GM21381 (cell line): ENCODE measurements at regions not wholly inside any gene's neighbourhood (a gene's known extent, or its start where the extent isn't known, plus 50 kb on each side); places are given as distances from the start of the nearest gene placed in this dataset.
"Not testable (repeated sequence)": the region's sequence is repeated elsewhere in the genome, so short reads cannot be mapped to it uniquely, and the experiment has no call there.

ENCODE experiments used
- ATAC-seq: cut with Tn5 transposase; IDR thresholded peaks from one replicate; pipeline ENCODE4 v1.9.1; 2021; ENCODE audit warnings: mild to moderate bottlenecking, moderate library complexity; ENCODE audit not compliant: unreplicated experiment

- no peak for ATAC-seq
Measured at GRCh38 chr16:7871371-7871770, 538.7 kb downstream of the RBFOX1 start.

DNA sequence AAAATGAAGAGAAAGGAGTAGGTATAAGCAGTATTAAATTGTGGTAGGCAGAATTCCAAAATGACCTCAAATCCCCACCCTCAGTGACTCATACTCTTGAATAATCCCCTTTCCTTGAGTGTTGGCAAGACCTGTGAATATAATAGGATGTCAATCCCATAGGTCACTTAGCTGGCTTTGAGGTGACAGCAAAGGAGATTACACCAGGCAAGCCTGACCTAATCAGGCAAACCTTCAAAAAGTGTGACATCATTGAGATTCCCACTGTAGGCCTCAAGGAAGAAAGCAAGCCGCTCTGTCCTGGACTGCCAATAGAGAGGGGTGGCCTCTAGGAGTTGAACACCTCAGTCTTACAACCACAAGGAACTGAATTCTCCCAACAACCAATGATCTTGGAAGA, 535.2 kb downstream of the RBFOX1 start:
- no peak for ATAC-seq

GRCh38 chr16:7866144-7866543, 533.5 kb downstream of the RBFOX1 start:
- no peak for ATAC-seq

GRCh38 chr16:7865393-7865792, 532.7 kb downstream of the RBFOX1 start:
- not testable (repeated sequence) for ATAC-seq

GRCh38 chr16:7861891-7862582, 529.4 kb downstream of the RBFOX1 start:
- ATAC-seq: no peak

GRCh38 chr16:7853197-7853596, 520.6 kb downstream of the RBFOX1 start:
- no peak for ATAC-seq

DNA sequence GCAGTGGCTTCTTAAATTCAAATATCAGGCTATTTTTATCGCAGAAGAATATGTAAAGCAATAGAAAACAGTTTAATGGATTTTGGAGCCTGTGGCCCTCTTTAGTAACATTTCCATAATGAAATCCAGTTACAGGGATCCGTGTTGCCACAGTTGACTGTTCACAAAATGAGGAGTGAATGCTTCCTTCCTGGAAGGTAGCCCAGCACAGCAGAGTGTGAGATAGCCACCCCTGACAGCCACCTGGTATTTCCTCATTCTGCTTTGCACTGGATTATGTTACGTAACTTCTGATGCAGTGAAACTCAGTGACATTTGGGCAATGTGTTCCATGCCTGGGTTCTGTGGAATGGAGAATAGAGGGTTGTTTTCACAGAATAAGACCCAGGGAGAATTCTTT, 517.2 kb downstream of the RBFOX1 start:
- no peak for ATAC-seq

GRCh38 chr16:7843261-7843660, 510.6 kb downstream of the RBFOX1 start:
- no peak for ATAC-seq

DNA sequence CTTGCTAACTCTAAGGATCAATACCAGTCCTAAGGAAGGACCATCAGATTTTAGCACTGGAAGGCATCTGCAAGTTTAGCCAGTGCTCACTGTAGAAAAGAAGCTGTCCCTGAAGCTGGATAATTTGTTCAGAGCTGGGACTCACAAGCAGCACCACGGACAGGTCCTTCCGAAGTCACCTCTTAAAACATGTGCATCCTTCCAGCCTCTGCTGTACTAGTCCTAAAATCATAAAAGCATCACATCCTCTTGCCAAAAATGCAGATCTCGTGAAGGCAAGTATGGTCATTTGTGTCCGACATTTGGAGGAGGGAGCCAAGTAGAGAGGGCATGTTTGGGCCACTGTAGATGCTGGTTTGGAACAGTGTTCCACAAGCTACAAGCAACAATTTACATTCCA, 506.9 kb downstream of the RBFOX1 start:
- ATAC-seq: no peak

GRCh38 chr16:7834771-7835431, 502.3 kb downstream of the RBFOX1 start:
- no peak for ATAC-seq

DNA sequence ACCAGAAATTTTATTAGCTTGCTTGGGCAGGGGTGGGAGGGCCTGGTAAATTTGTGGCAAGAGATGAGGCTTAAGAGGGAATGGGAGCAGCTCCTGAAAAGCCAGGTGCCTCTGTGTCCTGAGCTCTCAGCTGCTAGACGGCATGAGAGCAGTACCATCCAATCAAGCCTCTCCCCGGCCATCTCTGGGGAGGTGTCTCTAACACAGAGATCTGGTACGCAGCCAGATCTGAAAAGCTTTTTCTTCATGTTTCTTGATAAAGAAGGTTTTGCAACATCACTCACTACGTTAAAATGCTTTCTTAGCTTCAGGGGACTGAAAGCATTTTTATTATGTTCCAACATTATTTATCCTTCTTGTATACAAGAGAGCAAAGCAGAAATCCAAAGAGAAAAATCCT, 488.2 kb downstream of the RBFOX1 start:
- no peak for ATAC-seq

GRCh38 chr16:7805686-7806396, 473.2 kb downstream of the RBFOX1 start:
- ATAC-seq: no peak

DNA sequence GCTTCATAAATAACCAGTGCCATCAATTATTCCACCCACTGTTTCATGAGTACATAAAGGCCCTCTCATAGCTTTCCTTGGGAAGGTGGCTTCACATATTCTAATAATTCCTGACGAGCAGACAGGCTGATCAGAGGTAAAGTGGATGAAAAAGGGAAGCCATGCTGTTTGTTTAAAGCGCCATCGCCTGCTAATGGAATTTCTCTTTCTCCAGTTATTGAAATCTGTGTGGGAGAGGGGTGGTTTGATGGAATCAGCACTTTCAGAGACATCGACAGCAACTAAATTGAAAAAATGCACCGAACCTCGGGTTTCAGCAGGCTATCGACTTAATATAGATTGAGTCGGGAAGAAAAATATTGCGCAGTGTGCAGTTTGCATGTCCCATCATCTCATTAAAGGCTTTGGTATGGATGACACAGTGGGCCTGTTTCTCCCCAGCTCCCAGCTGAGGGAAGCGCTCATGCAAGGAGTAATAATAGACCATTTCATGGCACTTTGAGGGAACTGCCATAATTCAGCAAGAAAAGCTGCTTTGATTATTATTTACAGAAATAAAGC, 472.1 kb downstream of the RBFOX1 start:
- ATAC-seq: no peak

DNA sequence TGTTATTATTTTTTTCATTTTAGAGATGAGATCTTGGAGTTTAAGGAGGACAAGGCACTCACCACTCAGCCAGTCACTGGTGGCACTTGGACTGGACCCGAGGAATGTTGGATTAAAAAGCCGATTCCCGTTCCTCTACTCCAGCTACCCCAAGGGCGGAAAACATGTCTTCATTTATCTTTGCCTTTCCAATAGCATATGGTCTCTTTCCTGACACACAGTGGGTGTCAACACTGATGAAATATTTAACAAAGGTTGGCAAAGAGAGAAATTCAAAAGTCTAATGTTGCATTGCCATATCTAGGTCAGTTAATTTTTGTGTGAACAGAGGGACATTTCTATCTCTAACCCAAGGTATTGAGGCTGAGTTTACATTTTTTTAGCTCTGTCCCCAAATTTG, 459.7 kb downstream of the RBFOX1 start:
- no peak for ATAC-seq

GRCh38 chr16:7791028-7791590, 458.5 kb downstream of the RBFOX1 start:
- no peak for ATAC-seq

DNA sequence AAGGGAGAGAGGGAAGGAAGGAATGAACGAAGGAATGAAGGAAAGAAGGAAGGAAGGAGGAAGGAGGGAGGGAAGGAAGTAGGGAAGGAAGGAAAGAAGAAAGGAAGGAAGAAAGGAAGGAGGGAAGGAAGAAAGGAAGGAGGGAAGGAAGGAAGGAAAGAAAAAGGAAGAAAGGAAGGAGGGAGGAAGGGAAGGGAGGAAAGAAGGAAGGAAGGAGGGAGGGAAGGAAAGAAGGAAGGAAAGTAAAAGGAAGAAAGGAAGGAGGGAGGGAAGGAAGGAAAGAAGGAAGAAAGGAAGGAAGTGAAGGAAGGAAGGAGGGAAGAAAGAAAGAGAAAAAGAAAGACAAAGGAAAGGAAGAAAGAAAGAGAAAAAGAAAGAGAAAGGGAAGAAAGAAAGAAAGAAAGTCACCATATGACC, 442.4 kb downstream of the RBFOX1 start:
- no peak for ATAC-seq

DNA sequence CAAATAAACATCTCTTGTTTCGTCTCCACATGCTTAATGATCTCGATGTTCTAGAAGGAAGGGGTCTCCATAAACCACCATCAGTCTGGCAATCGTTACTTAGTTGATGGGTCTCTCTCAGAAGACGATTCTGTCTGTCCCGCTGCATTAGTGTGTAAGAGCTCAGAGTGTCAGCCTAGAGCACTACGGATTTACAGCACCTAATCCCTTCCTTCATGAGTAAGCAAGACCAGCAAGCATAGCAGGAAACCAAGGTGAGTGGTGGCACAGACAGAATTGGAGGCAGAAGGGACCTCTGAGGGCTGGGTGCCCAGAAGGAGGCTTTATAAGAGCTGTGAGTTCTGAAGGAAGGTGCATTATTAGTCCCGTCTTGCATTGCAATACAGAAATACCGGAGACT, 440.1 kb downstream of the RBFOX1 start:
- no peak for ATAC-seq

DNA sequence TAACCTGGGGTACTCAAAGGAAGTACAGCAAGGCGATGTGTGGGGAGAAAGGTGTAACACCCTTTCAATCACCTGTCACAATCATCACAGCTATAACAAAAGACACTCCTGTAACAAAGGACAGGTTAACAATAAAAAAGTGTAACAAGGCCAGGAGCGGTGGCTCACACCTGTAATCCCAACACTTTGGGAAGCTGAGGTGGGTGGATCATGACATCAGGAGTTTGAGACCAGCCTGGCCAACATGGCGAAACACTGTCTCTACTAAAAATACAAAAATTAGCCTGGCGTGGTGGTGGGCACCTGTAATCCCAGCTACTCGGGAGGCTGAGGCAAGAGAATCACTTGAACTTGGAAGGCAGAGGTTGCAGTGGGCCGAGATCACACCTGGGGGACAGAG, 436.4 kb downstream of the RBFOX1 start:
- not testable (repeated sequence) for ATAC-seq

DNA sequence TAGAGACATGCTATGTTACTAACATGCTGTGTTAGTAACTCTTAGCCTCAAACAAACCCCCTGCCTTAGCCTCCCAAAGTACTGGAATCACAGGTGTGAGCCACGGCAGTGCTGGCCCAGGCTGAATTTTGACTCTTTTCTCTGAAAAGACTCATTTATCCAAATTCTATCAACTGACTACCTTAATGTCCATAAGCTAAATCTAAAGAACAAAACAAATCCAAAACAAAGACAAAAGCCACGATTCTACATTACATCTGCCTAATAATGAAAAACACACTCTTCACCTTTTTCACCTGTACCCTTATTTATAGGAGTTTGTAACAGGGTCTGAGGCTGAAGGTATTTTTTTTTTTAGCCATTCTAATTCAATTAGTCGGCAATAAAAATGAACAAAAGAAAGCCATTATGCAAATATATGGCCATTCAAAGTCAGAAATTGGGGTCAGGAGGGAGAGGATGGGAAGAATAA, 432.5 kb downstream of the RBFOX1 start:
- no peak for ATAC-seq

GRCh38 chr16:7763111-7763510, 430.5 kb downstream of the RBFOX1 start:
- ATAC-seq: no peak
